ENCODE measurements at regions not wholly inside any gene's neighbourhood (a gene's known extent, or its start where the extent isn't known, plus 50 kb on each side); places are given as distances from the start of the nearest gene placed in this dataset.

DNA sequence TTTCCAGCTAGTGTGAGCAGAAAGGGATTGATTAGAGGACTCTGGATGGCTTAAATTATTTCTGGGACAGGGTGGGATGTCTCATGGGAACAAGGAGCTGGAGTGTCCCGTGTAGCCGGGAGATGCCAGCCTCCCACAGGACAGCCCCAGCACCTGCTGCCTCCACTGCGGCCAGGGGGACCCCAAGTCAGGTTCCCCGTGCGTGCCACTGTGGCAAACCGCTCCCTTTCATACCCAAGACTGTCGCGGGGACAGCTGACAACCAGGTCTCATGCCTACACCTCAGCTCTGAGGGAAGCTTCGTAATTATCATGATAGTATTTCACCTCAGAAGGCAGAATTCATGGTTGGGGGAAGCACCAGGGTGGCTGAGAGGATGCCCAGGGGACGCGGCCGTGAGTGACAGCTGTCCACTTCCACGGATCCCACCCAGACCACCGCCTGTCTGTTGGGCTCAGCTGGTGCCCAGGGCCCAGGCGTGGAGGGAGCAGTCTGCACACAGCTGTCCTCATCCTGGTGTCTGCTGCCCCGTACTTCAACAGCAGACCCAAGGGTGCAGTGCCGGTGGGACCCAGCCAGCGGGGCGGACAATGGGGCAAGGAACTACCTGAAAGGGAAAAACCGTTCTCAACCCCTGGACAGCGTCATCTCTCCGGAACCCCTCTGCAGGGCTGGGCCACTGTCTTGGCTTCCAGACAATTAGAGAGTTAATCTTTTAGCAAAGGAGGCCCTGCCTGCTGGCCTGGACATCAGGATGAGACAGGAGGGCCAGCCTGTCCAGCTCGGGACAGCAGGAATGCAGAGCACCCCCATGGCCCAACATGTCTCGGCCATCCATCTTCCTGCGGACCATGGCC, 166.9 kb downstream of the OLFM1 start:
- H3K27me3 Mint-ChIP-seq = peaks cover 7% of the 10 kb centered on the region
- no peak for ATAC-seq (ENCODE audit: low read depth)

More for the DNA sequence above, 166.9 kb downstream of the OLFM1 start:
- Mint-ChIP-seq H3K9me3 (ENCODE audit: insufficient read depth) (no peaks in the 10 kb centered on the region), H3K27ac (no peak overlapping the region), H3K4me3 (no peak overlapping the region), H3K4me1 (no peaks in the 10 kb centered on the region)
- Histone ChIP-seq H3K27ac (ENCODE audit: low read length in 2 of 2) (no peak overlapping the region), H4K20me1 (ENCODE audit: control insufficient read depth, insufficient read depth, low read length, poor library complexity, severe bottlenecking) (no peaks in the 10 kb centered on the region), H3K4me2 (replicated peaks; ENCODE audit: low read depth, low read length, poor library complexity, severe bottlenecking) (no peak overlapping the region), H3K79me2 (ENCODE audit: control insufficient read depth, insufficient read depth, low read length) (no peaks in the 10 kb centered on the region), H3K27me3 (replicated peaks in 1 of 4; ENCODE audit: control extremely low read depth in 1 of 4, control insufficient read depth in 3 of 4, insufficient read depth in 4 of 4, low read length in 3 of 4) (no peaks in the 10 kb centered on the region), H3K4me3 (ENCODE audit: control extremely low read depth in 1 of 5, extremely low read depth in 1 of 5, insufficient read depth in 1 of 5, low read depth in 2 of 5, low read length in 4 of 5) (no peak overlapping the region), H3K4me1 (ENCODE audit: control insufficient read depth in 2 of 2, insufficient read depth in 2 of 2, low read length in 2 of 2) (no peaks in the 10 kb centered on the region), H2AFZ (ENCODE audit: insufficient read depth, low read depth, low read length, poor library complexity, severe bottlenecking) (no peak overlapping the region), H3K36me3 (replicated peaks in 1 of 2; ENCODE audit: control extremely low read depth in 1 of 2, control insufficient read depth in 1 of 2, extremely low read depth in 1 of 2, insufficient read depth in 2 of 2, low read length in 1 of 2) (no peaks in the 10 kb centered on the region), H3K9me3 (ENCODE audit: control extremely low read depth in 1 of 3, control insufficient read depth in 2 of 3, insufficient read depth in 1 of 3, low read length in 2 of 3) (no peaks in the 10 kb centered on the region), H3K9ac (ENCODE audit: low read length) (no peak overlapping the region)
- ChIA-PET POLR2A (no interaction called here), CTCF (no interaction called here)
- DNase-seq = no peak
- WGBS (ENCODE audit: insufficient coverage) = 88% methylated on average over 24 of the region's 25 CpGs
- intact Hi-C loops (cut with micrococcal nuclease) = no loop called here
- TF ChIP-seq EZH2 (IDR thresholded peaks at IDR 0.05; ENCODE audit: borderline replicate concordance, insufficient read depth, low read depth, low read length, poor library complexity, severe bottlenecking) = no peak
- TF ChIP-seq, protein P1, sequence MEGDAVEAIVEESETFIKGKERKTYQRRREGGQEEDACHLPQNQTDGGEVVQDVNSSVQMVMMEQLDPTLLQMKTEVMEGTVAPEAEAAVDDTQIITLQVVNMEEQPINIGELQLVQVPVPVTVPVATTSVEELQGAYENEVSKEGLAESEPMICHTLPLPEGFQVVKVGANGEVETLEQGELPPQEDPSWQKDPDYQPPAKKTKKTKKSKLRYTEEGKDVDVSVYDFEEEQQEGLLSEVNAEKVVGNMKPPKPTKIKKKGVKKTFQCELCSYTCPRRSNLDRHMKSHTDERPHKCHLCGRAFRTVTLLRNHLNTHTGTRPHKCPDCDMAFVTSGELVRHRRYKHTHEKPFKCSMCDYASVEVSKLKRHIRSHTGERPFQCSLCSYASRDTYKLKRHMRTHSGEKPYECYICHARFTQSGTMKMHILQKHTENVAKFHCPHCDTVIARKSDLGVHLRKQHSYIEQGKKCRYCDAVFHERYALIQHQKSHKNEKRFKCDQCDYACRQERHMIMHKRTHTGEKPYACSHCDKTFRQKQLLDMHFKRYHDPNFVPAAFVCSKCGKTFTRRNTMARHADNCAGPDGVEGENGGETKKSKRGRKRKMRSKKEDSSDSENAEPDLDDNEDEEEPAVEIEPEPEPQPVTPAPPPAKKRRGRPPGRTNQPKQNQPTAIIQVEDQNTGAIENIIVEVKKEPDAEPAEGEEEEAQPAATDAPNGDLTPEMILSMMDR (IDR thresholded peaks at IDR 0.05) = no peak
